ENCODE measurements at regions not wholly inside any gene's neighbourhood (a gene's known extent, or its start where the extent isn't known, plus 50 kb on each side); places are given as distances from the start of the nearest gene placed in this dataset.

GRCh38 chr2:18247282-18248110 is 313.0 kb downstream of the RDH14 start (continued):
- TF ChIP-seq GTF2F1 (IDR thresholded peaks at IDR 0.05; ENCODE audit: borderline replicate concordance, low read depth, low read length) (no peak), KDM1A (IDR thresholded peaks at IDR 0.05; ENCODE audit: borderline replicate concordance, low read length) (no peak), SUZ12 (IDR thresholded peaks at IDR 0.05; ENCODE audit: low read length) (no peak), RXRA (IDR thresholded peaks at IDR 0.05; ENCODE audit: insufficient read depth, low read depth, low read length) (no peak), CTBP2 (IDR thresholded peaks at IDR 0.05; ENCODE audit: borderline replicate concordance, insufficient read depth, insufficient read length, low read length) (no peak), SP2 (IDR thresholded peaks at IDR 0.05; ENCODE audit: low read length) (no peak)
